ENCODE measurements at regions not wholly inside any gene's neighbourhood (a gene's known extent, or its start where the extent isn't known, plus 50 kb on each side); places are given as distances from the start of the nearest gene placed in this dataset.

DNA sequence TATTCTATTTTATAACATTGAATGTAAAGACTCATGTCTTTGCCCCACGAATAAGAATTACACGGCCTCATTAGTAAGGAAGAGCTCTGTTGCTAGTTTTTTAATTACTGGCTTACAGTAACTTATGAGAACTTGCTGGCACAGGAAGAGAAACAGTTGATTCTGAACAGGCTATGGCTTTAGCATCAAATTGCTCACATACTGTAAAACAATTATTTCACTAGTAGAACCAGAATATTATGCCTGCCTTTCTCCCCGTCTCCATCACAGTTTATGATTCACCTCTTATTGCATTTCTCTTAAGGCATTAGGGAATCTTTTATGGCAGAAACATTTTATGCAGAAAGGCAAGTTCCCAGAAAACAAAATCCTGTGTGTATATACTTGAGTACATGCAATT, 126.1 kb downstream of the SPRY1 start:
- TF ChIP-seq, protein P1, sequence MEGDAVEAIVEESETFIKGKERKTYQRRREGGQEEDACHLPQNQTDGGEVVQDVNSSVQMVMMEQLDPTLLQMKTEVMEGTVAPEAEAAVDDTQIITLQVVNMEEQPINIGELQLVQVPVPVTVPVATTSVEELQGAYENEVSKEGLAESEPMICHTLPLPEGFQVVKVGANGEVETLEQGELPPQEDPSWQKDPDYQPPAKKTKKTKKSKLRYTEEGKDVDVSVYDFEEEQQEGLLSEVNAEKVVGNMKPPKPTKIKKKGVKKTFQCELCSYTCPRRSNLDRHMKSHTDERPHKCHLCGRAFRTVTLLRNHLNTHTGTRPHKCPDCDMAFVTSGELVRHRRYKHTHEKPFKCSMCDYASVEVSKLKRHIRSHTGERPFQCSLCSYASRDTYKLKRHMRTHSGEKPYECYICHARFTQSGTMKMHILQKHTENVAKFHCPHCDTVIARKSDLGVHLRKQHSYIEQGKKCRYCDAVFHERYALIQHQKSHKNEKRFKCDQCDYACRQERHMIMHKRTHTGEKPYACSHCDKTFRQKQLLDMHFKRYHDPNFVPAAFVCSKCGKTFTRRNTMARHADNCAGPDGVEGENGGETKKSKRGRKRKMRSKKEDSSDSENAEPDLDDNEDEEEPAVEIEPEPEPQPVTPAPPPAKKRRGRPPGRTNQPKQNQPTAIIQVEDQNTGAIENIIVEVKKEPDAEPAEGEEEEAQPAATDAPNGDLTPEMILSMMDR (optimal IDR thresholded peaks at IDR 0.05 in 1 of 3, IDR thresholded peaks at IDR 0.05 in 1 of 3, conservative IDR thresholded peaks at IDR 0.05 in 1 of 3; ENCODE audit: extremely low read depth in 1 of 3, insufficient read depth in 2 of 3, low read length in 3 of 3) = no peak
- no peak for TF ChIP-seq EZH2 (IDR thresholded peaks at IDR 0.05; ENCODE audit: low read length)
